DND-41 (cell line): ENCODE measurements at regions not wholly inside any gene's neighbourhood (a gene's known extent, or its start where the extent isn't known, plus 50 kb on each side); places are given as distances from the start of the nearest gene placed in this dataset.

Experiments used
- CTCF ChIP-seq: IDR thresholded peaks from 2 replicates; pipeline ENCODE4 v1.5.1; 2012; ENCODE audit warnings: borderline replicate concordance, low read length, moderate library complexity, mild to moderate bottlenecking; ENCODE audit not compliant: poor library complexity, severe bottlenecking; ENCODE audit errors: extremely low read depth
- EZH2 ChIP-seq: IDR thresholded peaks from 3 replicates; pipeline ENCODE4 v1.6.1; 2012; ENCODE audit warnings: borderline replicate concordance, low read depth, mild to moderate bottlenecking, moderate library complexity, low read length, inconsistent platforms; ENCODE audit not compliant: severe bottlenecking

DNA sequence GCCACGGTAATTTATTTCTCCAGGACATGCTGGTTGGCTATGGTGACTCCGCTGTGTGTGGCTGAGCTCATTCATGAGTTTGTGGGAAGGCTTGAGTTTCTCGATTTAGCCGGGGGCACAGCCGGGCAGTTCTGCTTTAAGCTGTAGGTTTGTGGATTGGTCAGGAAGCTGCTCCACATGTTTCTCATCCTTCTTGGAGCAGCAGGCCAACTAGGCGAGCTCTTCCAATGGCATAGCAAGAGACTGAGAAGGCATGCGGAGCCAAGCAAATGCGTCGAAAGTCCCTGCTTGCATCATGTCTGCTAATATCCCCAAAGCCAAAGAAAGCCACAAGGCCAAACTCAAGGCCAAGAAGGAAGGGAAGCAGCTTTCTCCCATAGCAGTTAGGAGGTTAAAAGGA lies 71.6 kb upstream of the GREM2 start:
- TF ChIP-seq CTCF, result no peak
- no peak for TF ChIP-seq EZH2
